K562 (cell line): ENCODE measurements at regions not wholly inside any gene's neighbourhood (a gene's known extent, or its start where the extent isn't known, plus 50 kb on each side); places are given as distances from the start of the nearest gene placed in this dataset.

Source experiments
- ATAC-seq: fragments of 200-7000 bp; cut with Tn5 transposase; 3 replicates; pipeline ENCODE4 v1.9.1; 2020; ENCODE audit warnings: moderate library complexity
- BruUV-seq: library from RNA; stranded (reverse); fragments of 400-500 nt; replicated peaks from 2 replicates; lab custom pipeline; 2021; lab: Mats Ljungman, UMichigan
- CTCF ChIA-PET: fragments of 300-600 bp; formaldehyde crosslinking; extraction: SDS; loops from one replicate; lab custom pipeline; 2021; ENCODE audit warnings: low intra/inter-chr PET ratio; lab: Yijun Ruan, JAX
- POLR2A ChIA-PET: fragments of 300-600, 350-650 bp; sonication (Branson Sonifier 250); formaldehyde crosslinking; extraction: SDS; loops from one replicate; lab custom pipeline; 2021; ENCODE audit warnings: antibody characterized with exemption, inconsistent platforms; lab: Yijun Ruan, JAX
- DNase-seq, 4 experiments: peaks; one replicate each; pipeline versions ENCODE4 v3.0.0 to v3.0.0-alpha.2; 2011 to 2018; ENCODE audit warnings: low spot score in 3 of 4, mixed read lengths in 3 of 4; ENCODE audit errors: extremely low read depth in 1 of 4
- FAIRE-seq: peaks from 2 replicates; lab custom pipeline; 2011; peaks lifted over from hg19 to GRCh38; lab: Jason Lieb, UNC
- H2AFZ ChIP-seq: 2 replicates; pipeline ENCODE4 v1.6.0; 2011; ENCODE audit warnings: low read depth, low read length, control low read depth, inconsistent platforms
- H3K27ac ChIP-seq: fragments of 200-600 bp; 3 replicates; pipeline ENCODE4 v1.8.0; 2011; ENCODE audit warnings: low read depth, mild to moderate bottlenecking, control low read depth, inconsistent platforms, low read length, moderate library complexity, mixed read lengths; ENCODE audit errors: extremely low read depth
- H3K27me3 ChIP-seq, 2 experiments: fragments of 300-600 bp in 1 of 2; 2 replicates in 1 of 2; 3 replicates in 1 of 2; pipeline versions ENCODE4 v1.6.0 to v1.8.0; 2011; ENCODE audit warnings: inconsistent platforms in 2 of 2, low read length in 2 of 2, mild to moderate bottlenecking in 1 of 2, mixed read lengths in 1 of 2, moderate library complexity in 1 of 2; ENCODE audit not compliant: control insufficient read depth in 2 of 2, insufficient read depth in 2 of 2
- H3K36me3 ChIP-seq: fragments of 300-600 bp; 3 replicates; pipeline ENCODE4 v1.8.0; 2011; ENCODE audit warnings: mild to moderate bottlenecking, low read length, inconsistent platforms; ENCODE audit not compliant: control insufficient read depth, insufficient read depth
- H3K4me1 ChIP-seq, 2 experiments: fragments of 200-600 bp in 1 of 2; replicated peaks in 1 of 2; 2 replicates in 1 of 2; 3 replicates in 1 of 2; pipeline versions ENCODE4 v1.5.1 to v1.8.0; 2011; ENCODE audit warnings: inconsistent platforms in 2 of 2, low read length in 2 of 2, mild to moderate bottlenecking in 1 of 2, mixed read lengths in 1 of 2, moderate library complexity in 1 of 2; ENCODE audit not compliant: control insufficient read depth in 2 of 2, insufficient read depth in 2 of 2
- H3K4me2 ChIP-seq: 2 replicates; pipeline ENCODE4 v1.6.1; 2011; ENCODE audit warnings: low read length, control low read depth, inconsistent platforms, mixed read lengths; ENCODE audit not compliant: insufficient read depth
- H3K4me3 ChIP-seq: fragments of 200-600 bp; sonication (generic), shearing (Covaris generic); 2 replicates; pipeline ENCODE4 v1.5.1; 2016; ENCODE audit warnings: control low read depth, inconsistent platforms
- H3K79me2 ChIP-seq: fragments of 200-600 bp; 3 replicates; pipeline ENCODE4 v1.8.0; 2011; ENCODE audit warnings: low read length, inconsistent platforms; ENCODE audit not compliant: control insufficient read depth, insufficient read depth
- H3K9ac ChIP-seq, 2 experiments: 2 replicates each; pipeline versions ENCODE4 v1.6.0 to v1.6.1; 2011; ENCODE audit warnings: low read depth in 2 of 2, low read length in 2 of 2, control low read depth in 1 of 2, inconsistent platforms in 1 of 2, mild to moderate bottlenecking in 1 of 2, mixed read lengths in 1 of 2; ENCODE audit not compliant: insufficient read depth in 1 of 2
- H3K9me1 ChIP-seq: one replicate; pipeline ENCODE4 v1.6.0; 2011; ENCODE audit warnings: inconsistent platforms, mild to moderate bottlenecking, low read length, moderate library complexity; ENCODE audit not compliant: control insufficient read depth, insufficient read depth
- H3K9me3 ChIP-seq: replicated peaks from 2 replicates; pipeline ENCODE4 v1.5.1; 2011; ENCODE audit warnings: low read depth, low read length, inconsistent platforms; ENCODE audit not compliant: control insufficient read depth, insufficient read depth
- H4K20me1 ChIP-seq: replicated peaks from 2 replicates; pipeline ENCODE4 v1.6.1; 2011; ENCODE audit warnings: low read length, inconsistent platforms, mixed read lengths; ENCODE audit not compliant: control insufficient read depth, insufficient read depth
- CTBP1 ChIP-seq: fragments of 450-650 bp; IDR thresholded peaks from 2 replicates; pipeline ENCODE4 v1.6.1; 2016; ENCODE audit warnings: borderline replicate concordance
- MAZ ChIP-seq, 2 experiments: fragments of 450-650 bp in 1 of 2; sonication (generic) in 1 of 2; formaldehyde crosslinking; IDR thresholded peaks in 1 of 2; conservative IDR thresholded peaks in 1 of 2; 2 replicates each; pipeline versions ENCODE4 v1.4.0 to v1.5.0; 2020; ENCODE audit warnings: mild to moderate bottlenecking in 1 of 2, missing genetic modification reagents in 1 of 2
- MIER1 ChIP-seq: fragments of 450-650 bp; IDR thresholded peaks from 2 replicates; pipeline ENCODE4 v1.6.1; 2016; ENCODE audit warnings: antibody characterized with exemption, mild to moderate bottlenecking, low read depth
- PHF20 ChIP-seq: fragments of 450-650 bp; IDR thresholded peaks from 2 replicates; pipeline ENCODE4 v1.6.1; 2018; ENCODE audit not compliant: partially characterized antibody
- PML ChIP-seq: IDR thresholded peaks from 2 replicates; pipeline ENCODE4 v1.6.1; 2012; ENCODE audit warnings: low read length, inconsistent platforms
- WGBS: fragments of 100-300 bp; shearing (Covaris generic); methylation state at CpG from one replicate; pipeline ENCODE4 v1.1.6; 2016; ENCODE audit warnings: low coverage, mixed read lengths; ENCODE audit not compliant: insufficient coverage; ENCODE audit errors: missing lambda C conversion rate; 5-methylcytosine and 5-hydroxymethylcytosine counted together
- in situ Hi-C: fragments of 300-500 bp; cut with MboI; formaldehyde crosslinking; loops from 4 replicates; pipeline ENCODE4 v1.15.0; 2018; ENCODE audit warnings: inconsistent platforms, mixed read lengths
- intact Hi-C: fragments of 100-400 bp; cut with micrococcal nuclease; formaldehyde crosslinking; loops from 2 replicates; pipeline ENCODE4 v1.14.2; 2022
- TF ChIP-seq, protein P1 (sequence below): fragments of 450-650 bp; formaldehyde crosslinking; conservative IDR thresholded peaks from 2 replicates; pipeline ENCODE4 v1.4.0; 2022; ENCODE audit warnings: mild to moderate bottlenecking, missing genetic modification characterization
- TF ChIP-seq, protein P2 (sequence below), 3 experiments: fragments of 200-800 bp in 1 of 3; fragments of 250-450 bp in 1 of 3; fragments of 450-650 bp in 1 of 3; sonication (Bioruptor Pico) in 1 of 3; sonication (Bioruptor generic) in 1 of 3; formaldehyde crosslinking in 1 of 3; IDR thresholded peaks; 2 replicates each; pipeline versions ENCODE4 v1.6.1 to v1.8.0; 2016 to 2022; ENCODE audit warnings: mild to moderate bottlenecking in 2 of 3, missing genetic modification characterization in 2 of 3, missing compliant biosample characterization in 1 of 3, moderate library complexity in 1 of 3

GRCh38 chr16:80899809-80900592 lies 95.6 kb upstream of the CDYL2 start:
- in situ Hi-C loops (no loop called here), intact Hi-C loops (no loop called here)
- Histone ChIP-seq H4K20me1 (0 out of 2 replicates have a peak, but pooled peaks cover 3% of the 10 kb centered on the region), H3K4me2 (no peak overlapping the region), H3K36me3 (no peaks in the 10 kb centered on the region), H3K27me3 (peaks cover 32 to 75% of the 10 kb centered on the region in 2 experiments; a peak in 4 of 5 replicates), H3K79me2 (no peaks in the 10 kb centered on the region), H3K9me3 (no peaks in the 10 kb centered on the region), H3K27ac (no peak overlapping the region), H3K4me3 (no peak overlapping the region), H2AFZ (no peak overlapping the region), H3K9me1 (no peaks in the 10 kb centered on the region), H3K9ac (no peak overlapping the region), H3K4me1 (no peaks in the 10 kb centered on the region)
- 0% methylated on average over 11 of the region's 11 CpGs for WGBS
- TF ChIP-seq CTBP1 (peak; percentile 41; the same call in 1 of the 2 replicates), MAZ (CRISPR knock-in tag; conservative IDR thresholded peaks at IDR 0.05 in 1 of 2, IDR thresholded peaks at IDR 0.05 in 1 of 2) (0 out of 4 replicates have a peak, but pooled peaks of 1 of the 2 experiments have one; percentile 20), PML (no peak)
- ChIA-PET CTCF (no interaction called here), POLR2A (no interaction called here)
- FAIRE-seq (peak; percentile 29), ATAC-seq (peak; percentile 88), DNase-seq (peak in 2 of 4 experiments; percentile 30 to 41)
- no TSS peak for BruUV-seq

- POLR2A ChIA-PET, result no interaction called here
- CTCF ChIA-PET, result no interaction called here
- no peak overlapping the region for H3K27ac ChIP-seq
- no peak for FAIRE-seq
- no peak overlapping the region for H3K4me2 ChIP-seq
- intact Hi-C loops, result no loop called here
- DNase-seq, result no peak
- H2AFZ ChIP-seq, result no peak overlapping the region
- TF ChIP-seq, protein P1, sequence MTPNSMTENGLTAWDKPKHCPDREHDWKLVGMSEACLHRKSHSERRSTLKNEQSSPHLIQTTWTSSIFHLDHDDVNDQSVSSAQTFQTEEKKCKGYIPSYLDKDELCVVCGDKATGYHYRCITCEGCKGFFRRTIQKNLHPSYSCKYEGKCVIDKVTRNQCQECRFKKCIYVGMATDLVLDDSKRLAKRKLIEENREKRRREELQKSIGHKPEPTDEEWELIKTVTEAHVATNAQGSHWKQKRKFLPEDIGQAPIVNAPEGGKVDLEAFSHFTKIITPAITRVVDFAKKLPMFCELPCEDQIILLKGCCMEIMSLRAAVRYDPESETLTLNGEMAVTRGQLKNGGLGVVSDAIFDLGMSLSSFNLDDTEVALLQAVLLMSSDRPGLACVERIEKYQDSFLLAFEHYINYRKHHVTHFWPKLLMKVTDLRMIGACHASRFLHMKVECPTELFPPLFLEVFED (CRISPR knock-in tag), result no peak
- TF ChIP-seq PHF20, result no peak
- TF ChIP-seq, protein P2, sequence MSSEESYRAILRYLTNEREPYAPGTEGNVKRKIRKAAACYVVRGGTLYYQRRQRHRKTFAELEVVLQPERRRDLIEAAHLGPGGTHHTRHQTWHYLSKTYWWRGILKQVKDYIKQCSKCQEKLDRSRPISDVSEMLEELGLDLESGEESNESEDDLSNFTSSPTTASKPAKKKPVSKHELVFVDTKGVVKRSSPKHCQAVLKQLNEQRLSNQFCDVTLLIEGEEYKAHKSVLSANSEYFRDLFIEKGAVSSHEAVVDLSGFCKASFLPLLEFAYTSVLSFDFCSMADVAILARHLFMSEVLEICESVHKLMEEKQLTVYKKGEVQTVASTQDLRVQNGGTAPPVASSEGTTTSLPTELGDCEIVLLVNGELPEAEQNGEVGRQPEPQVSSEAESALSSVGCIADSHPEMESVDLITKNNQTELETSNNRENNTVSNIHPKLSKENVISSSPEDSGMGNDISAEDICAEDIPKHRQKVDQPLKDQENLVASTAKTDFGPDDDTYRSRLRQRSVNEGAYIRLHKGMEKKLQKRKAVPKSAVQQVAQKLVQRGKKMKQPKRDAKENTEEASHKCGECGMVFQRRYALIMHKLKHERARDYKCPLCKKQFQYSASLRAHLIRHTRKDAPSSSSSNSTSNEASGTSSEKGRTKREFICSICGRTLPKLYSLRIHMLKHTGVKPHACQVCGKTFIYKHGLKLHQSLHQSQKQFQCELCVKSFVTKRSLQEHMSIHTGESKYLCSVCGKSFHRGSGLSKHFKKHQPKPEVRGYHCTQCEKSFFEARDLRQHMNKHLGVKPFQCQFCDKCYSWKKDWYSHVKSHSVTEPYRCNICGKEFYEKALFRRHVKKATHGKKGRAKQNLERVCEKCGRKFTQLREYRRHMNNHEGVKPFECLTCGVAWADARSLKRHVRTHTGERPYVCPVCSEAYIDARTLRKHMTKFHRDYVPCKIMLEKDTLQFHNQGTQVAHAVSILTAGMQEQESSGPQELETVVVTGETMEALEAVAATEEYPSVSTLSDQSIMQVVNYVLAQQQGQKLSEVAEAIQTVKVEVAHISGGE (CRISPR knock-in tag; IDR thresholded peaks at IDR 0.05), result peak in 1 of 3 experiments; percentile 14; a peak in 1 of 6 replicates
- TF ChIP-seq MIER1, result no peak
- no peaks in the 10 kb centered on the region for H3K36me3 ChIP-seq
- no peaks in the 10 kb centered on the region for H3K9me1 ChIP-seq
- H3K4me3 ChIP-seq, result no peak overlapping the region
- H3K79me2 ChIP-seq, result no peaks in the 10 kb centered on the region
- no peak for ATAC-seq
- 0% methylated on average over 5 of the region's 5 CpGs for WGBS
- H3K9ac ChIP-seq, result no peak overlapping the region
- in situ Hi-C loops, result no loop called here
- no peaks in the 10 kb centered on the region for H3K4me1 ChIP-seq
- BruUV-seq, result no TSS peak
- peaks cover 30 to 62% of the 10 kb centered on the region in 2 experiments; a peak in 4 of 5 replicates for H3K27me3 ChIP-seq
- no peaks in the 10 kb centered on the region for H3K9me3 ChIP-seq
- H4K20me1 ChIP-seq, result no peaks in the 10 kb centered on the region
Observed at GRCh38 chr16:80896776-80897175, 92.4 kb upstream of the CDYL2 start.
